DND-41 (cell line): ENCODE measurements at regions not wholly inside any gene's neighbourhood (a gene's known extent, or its start where the extent isn't known, plus 50 kb on each side); places are given as distances from the start of the nearest gene placed in this dataset.

Source experiments
- EZH2 ChIP-seq: IDR thresholded peaks from 3 replicates; pipeline ENCODE4 v1.6.1; 2012; ENCODE audit warnings: borderline replicate concordance, low read depth, mild to moderate bottlenecking, moderate library complexity, low read length, inconsistent platforms; ENCODE audit not compliant: severe bottlenecking
- TF ChIP-seq, protein P1 (sequence below): IDR thresholded peaks from 2 replicates; pipeline ENCODE4 v1.5.1; 2012; ENCODE audit warnings: borderline replicate concordance, low read length, moderate library complexity, mild to moderate bottlenecking; ENCODE audit not compliant: poor library complexity, severe bottlenecking; ENCODE audit errors: extremely low read depth

DNA sequence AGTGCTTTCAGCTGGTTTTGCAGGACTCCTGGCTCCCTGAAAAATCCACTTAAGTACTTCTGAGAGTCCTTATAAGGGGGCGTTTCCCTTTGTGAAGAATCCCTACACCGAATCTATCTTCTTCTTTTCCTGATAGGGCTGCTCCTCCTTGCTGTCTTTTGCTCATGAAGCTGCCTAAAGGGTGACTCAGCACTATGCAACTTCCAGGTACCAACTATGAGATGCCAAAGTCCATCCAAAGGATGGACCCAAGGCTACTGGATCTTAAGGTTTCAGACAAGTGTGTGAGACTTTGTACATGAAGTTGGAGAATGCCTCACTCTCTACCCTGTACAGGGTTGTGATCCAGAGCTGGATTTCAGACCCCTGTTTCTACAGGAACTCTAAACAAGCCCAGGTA is 485.0 kb upstream of the FAT1 start:
- TF ChIP-seq, protein P1, sequence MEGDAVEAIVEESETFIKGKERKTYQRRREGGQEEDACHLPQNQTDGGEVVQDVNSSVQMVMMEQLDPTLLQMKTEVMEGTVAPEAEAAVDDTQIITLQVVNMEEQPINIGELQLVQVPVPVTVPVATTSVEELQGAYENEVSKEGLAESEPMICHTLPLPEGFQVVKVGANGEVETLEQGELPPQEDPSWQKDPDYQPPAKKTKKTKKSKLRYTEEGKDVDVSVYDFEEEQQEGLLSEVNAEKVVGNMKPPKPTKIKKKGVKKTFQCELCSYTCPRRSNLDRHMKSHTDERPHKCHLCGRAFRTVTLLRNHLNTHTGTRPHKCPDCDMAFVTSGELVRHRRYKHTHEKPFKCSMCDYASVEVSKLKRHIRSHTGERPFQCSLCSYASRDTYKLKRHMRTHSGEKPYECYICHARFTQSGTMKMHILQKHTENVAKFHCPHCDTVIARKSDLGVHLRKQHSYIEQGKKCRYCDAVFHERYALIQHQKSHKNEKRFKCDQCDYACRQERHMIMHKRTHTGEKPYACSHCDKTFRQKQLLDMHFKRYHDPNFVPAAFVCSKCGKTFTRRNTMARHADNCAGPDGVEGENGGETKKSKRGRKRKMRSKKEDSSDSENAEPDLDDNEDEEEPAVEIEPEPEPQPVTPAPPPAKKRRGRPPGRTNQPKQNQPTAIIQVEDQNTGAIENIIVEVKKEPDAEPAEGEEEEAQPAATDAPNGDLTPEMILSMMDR: no peak
- TF ChIP-seq EZH2: no peak
